Lung (tissue), 11 donors: ENCODE measurements at regions not wholly inside any gene's neighbourhood (a gene's known extent, or its start where the extent isn't known, plus 50 kb on each side); places are given as distances from the start of the nearest gene placed in this dataset.

Experiments used
- ATAC-seq: fragments of 200-7000 bp; cut with Tn5 transposase; one replicate; pipeline ENCODE4 v1.9.1; 2020; ENCODE audit warnings: moderate number of reproducible peaks; ENCODE audit not compliant: insufficient read depth, low FRiP score
- DNase-seq, 3 donors: peaks; one replicate each; pipeline ENCODE4 v3.0.0-alpha.2; 2013 to 2017
- H3K27ac ChIP-seq, 2 donors: one replicate each; pipeline ENCODE4 v1.5.1; 2013; ENCODE audit warnings: mild to moderate bottlenecking in 2 of 2, moderate library complexity in 2 of 2, control low read depth in 1 of 2, inconsistent platforms in 1 of 2, low read depth in 1 of 2, low read length in 1 of 2
- H3K27me3 ChIP-seq, 3 donors: one replicate each; pipeline ENCODE4 v1.5.1; 2013; ENCODE audit warnings: low read length in 2 of 3; ENCODE audit not compliant: control insufficient read depth in 3 of 3, insufficient read depth in 3 of 3
- H3K36me3 ChIP-seq, 4 donors: one replicate each; pipeline ENCODE4 v1.5.1; 2013; ENCODE audit warnings: low read length in 4 of 4, mild to moderate bottlenecking in 1 of 4, moderate library complexity in 1 of 4; ENCODE audit not compliant: control insufficient read depth in 4 of 4, insufficient read depth in 4 of 4
- H3K4me1 ChIP-seq, 5 donors: one replicate each; pipeline ENCODE4 v1.5.1; 2013; ENCODE audit warnings: low read length in 5 of 5, mild to moderate bottlenecking in 2 of 5, moderate library complexity in 1 of 5; ENCODE audit not compliant: control insufficient read depth in 5 of 5, insufficient read depth in 5 of 5
- H3K4me3 ChIP-seq: one replicate; pipeline ENCODE4 v1.5.1; 2013; ENCODE audit warnings: mild to moderate bottlenecking, control low read depth, moderate library complexity
- H3K9ac ChIP-seq, 2 donors: one replicate each; pipeline ENCODE4 v1.5.1; 2013; ENCODE audit warnings: low read length in 2 of 2, control low read depth in 1 of 2; ENCODE audit not compliant: insufficient read depth in 1 of 2
- H3K9me3 ChIP-seq, 4 donors: one replicate each; pipeline ENCODE4 v1.5.1; 2013; ENCODE audit warnings: low read length in 3 of 4, mild to moderate bottlenecking in 1 of 4, moderate library complexity in 1 of 4; ENCODE audit not compliant: control insufficient read depth in 4 of 4, insufficient read depth in 3 of 4
- WGBS, 2 donors: extraction: QIAGEN DNeasy Blood & Tissue Kit; methylation state at CpG; one replicate each; pipeline ENCODE4 v1.1.7; 2013; 5-methylcytosine and 5-hydroxymethylcytosine counted together
- TF ChIP-seq, protein P1 (sequence below): IDR thresholded peaks from 2 replicates; pipeline ENCODE4 v1.5.1; 2012; ENCODE audit warnings: mild to moderate bottlenecking; ENCODE audit errors: control extremely low read depth, extremely low read depth
- donor health status: control.
- donor health status: control.
- donor health status: Bipolar disorder and iron deficiency.
- donor health status: healthy.
- donor health status: DM: yes; HTN: yes; CAD: no.

DNA sequence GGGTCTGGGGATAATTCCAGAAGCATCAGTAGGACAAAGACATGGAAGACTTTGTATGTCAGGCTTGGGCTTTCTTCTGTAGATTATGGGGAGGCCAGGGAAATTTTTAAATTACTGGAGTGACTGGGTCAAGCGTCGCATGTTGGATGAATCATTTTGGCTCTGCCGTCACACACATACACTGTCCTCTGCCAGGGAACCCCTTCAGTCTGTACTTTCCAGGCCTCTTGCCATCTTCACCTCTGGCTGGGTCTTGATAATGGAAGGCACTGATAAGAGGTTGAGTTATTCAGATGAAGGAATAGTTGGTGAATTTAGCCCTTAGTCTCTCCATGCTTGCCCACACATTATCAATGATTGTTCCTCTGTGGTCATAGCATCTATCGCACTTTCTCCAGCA lies 895.1 kb upstream of the CELF4 start:
- Histone ChIP-seq H3K27me3 (no peaks in the 10 kb centered on the region), H3K4me3 (no peak overlapping the region), H3K36me3 (no peaks in the 10 kb centered on the region), H3K27ac (no peak overlapping the region), H3K9me3 (no peaks in the 10 kb centered on the region), H3K4me1 (no peaks in the 10 kb centered on the region), H3K9ac (no peak overlapping the region)
- ATAC-seq, result no peak
- WGBS, 2 donors, result 91 to 92% methylated on average over 4 of the region's 4 CpGs
- TF ChIP-seq, protein P1, sequence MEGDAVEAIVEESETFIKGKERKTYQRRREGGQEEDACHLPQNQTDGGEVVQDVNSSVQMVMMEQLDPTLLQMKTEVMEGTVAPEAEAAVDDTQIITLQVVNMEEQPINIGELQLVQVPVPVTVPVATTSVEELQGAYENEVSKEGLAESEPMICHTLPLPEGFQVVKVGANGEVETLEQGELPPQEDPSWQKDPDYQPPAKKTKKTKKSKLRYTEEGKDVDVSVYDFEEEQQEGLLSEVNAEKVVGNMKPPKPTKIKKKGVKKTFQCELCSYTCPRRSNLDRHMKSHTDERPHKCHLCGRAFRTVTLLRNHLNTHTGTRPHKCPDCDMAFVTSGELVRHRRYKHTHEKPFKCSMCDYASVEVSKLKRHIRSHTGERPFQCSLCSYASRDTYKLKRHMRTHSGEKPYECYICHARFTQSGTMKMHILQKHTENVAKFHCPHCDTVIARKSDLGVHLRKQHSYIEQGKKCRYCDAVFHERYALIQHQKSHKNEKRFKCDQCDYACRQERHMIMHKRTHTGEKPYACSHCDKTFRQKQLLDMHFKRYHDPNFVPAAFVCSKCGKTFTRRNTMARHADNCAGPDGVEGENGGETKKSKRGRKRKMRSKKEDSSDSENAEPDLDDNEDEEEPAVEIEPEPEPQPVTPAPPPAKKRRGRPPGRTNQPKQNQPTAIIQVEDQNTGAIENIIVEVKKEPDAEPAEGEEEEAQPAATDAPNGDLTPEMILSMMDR, result no peak
- no peak for DNase-seq

DNA sequence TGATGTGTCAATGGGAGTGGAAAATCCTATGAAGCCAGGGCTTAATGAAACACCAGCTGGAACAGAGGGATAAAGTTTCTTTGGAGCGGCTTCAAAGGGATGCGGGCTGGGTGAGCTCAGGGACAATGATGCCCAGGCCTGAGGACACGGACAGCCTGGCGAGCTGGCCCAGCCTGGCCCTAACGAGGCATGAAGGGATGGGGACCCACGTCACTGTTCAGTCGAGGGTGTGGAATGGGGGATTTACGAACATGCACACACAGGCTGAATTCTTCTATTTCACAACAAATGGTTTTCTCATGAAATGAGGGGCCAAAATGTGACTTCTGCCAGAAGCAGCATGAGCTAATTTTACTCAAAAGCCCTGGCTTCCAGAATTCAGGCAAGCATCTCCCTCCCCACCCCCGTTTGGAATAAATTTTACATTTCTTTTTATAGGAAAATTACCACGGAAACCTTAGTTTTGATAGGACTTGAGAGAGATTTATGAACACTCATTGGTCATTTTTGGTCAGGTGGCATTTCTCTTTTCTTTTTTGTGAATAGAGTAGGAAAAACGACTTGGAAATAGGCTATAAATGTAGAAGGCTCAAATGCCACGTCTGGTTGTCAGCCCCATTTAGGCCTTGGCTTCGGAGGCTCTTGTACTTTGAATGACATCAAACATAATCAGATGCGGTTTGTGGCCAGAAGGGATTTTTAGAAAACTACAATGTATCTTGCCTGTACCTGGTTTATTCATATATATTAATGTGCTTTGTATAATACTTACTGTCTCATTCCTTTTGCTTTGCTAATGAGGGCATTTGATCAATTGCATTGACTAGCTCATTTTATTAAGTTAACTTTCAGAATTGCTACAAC lies 893.8 kb upstream of the CELF4 start:
- Histone ChIP-seq H3K4me3 (no peak overlapping the region), H3K36me3 (no peaks in the 10 kb centered on the region), H3K27ac (no peak overlapping the region), H3K9ac (no peak overlapping the region), H3K9me3 (no peaks in the 10 kb centered on the region), H3K4me1 (no peaks in the 10 kb centered on the region), H3K27me3 (no peaks in the 10 kb centered on the region)
- ATAC-seq (no peak), DNase-seq (peak in 1 of 3 donors; percentile 25)
- WGBS, 2 donors, result 74 to 75% methylated on average over 14 of the region's 14 CpGs
- TF ChIP-seq, protein P1, result no peak

DNA sequence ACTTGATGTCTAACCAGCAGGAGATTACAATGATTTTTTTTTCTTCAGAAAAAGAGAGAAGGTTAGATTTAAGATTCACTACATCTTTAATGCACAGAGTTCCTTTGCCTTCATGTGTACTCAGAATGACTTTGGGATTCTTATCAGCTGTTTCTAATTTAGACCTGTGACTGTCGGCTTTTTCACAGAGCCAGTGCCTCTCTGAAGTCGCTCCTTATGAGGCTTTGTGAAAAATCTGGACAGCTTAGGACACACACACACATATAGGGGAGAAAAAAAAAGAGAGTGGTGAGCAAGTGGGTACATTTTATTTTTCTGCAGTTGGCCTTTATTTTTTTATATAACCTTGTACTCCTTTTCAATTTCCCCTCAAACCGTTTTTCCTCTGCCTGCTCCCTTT lies 893.1 kb upstream of the CELF4 start:
- no peak overlapping the region for H3K9ac ChIP-seq
- TF ChIP-seq, protein P1, result no peak
- DNase-seq, result no peak
- ATAC-seq, result no peak
- no peaks in the 10 kb centered on the region for H3K9me3 ChIP-seq
- no peaks in the 10 kb centered on the region for H3K36me3 ChIP-seq
- H3K27ac ChIP-seq, result no peak overlapping the region
- H3K27me3 ChIP-seq, result no peaks in the 10 kb centered on the region
- WGBS, 2 donors, result 56 to 75% methylated on average over 3 of the region's 3 CpGs
- no peak overlapping the region for H3K4me3 ChIP-seq
- no peaks in the 10 kb centered on the region for H3K4me1 ChIP-seq
